GM23338 (cell line): ENCODE measurements at regions not wholly inside any gene's neighbourhood (a gene's known extent, or its start where the extent isn't known, plus 50 kb on each side); places are given as distances from the start of the nearest gene placed in this dataset.

Experiments
- ATAC-seq: fragments of 200-7000 bp; cut with Tn5 transposase; 3 replicates; pipeline ENCODE4 v1.9.1; 2020
- DNase-seq: peaks from one replicate; pipeline ENCODE4 v3.0.0-alpha.2; 2015; ENCODE audit warnings: low spot score
- H2AFZ ChIP-seq: fragments of 200-600 bp; sonication (generic); 2 replicates; pipeline ENCODE4 v1.8.0; 2016; ENCODE audit warnings: antibody characterized with exemption, mild to moderate bottlenecking, moderate library complexity
- H3F3A ChIP-seq: fragments of 200-600 bp; sonication (generic); replicated peaks from 2 replicates; pipeline ENCODE4 v1.8.0; 2017; ENCODE audit warnings: antibody characterized with exemption, mixed run types, low read depth
- H3K27ac ChIP-seq: fragments of 200-600 bp; sonication (generic); 2 replicates; pipeline ENCODE4 v1.6.1; 2016; ENCODE audit warnings: low read depth
- H3K27me3 ChIP-seq: fragments of 200-600 bp; sonication (generic); 2 replicates; pipeline ENCODE4 v1.8.0; 2016; ENCODE audit warnings: mild to moderate bottlenecking, mixed run types, moderate library complexity; ENCODE audit not compliant: insufficient read depth
- H3K36me3 ChIP-seq: fragments of 200-600 bp; sonication (generic); 2 replicates; pipeline ENCODE4 v1.8.0; 2016; ENCODE audit warnings: mild to moderate bottlenecking; ENCODE audit not compliant: insufficient read depth
- H3K4me1 ChIP-seq: fragments of 200-600 bp; sonication (generic); 2 replicates; pipeline ENCODE4 v1.8.0; 2016; ENCODE audit warnings: mild to moderate bottlenecking, moderate library complexity; ENCODE audit not compliant: insufficient read depth
- H3K4me2 ChIP-seq: fragments of 200-600 bp; sonication (generic); 2 replicates; pipeline ENCODE4 v1.7.1; 2017; ENCODE audit warnings: mixed run types
- H3K4me3 ChIP-seq: fragments of 200-600 bp; sonication (generic); 2 replicates; pipeline ENCODE4 v1.6.1; 2016; ENCODE audit warnings: mixed run types
- H3K79me2 ChIP-seq: fragments of 200-600 bp; sonication (generic); replicated peaks from 2 replicates; pipeline ENCODE4 v1.8.0; 2017; ENCODE audit warnings: mild to moderate bottlenecking; ENCODE audit not compliant: insufficient read depth
- H3K9me2 ChIP-seq: fragments of 200-600 bp; sonication (generic); 2 replicates; pipeline ENCODE4 v1.8.0; 2017; ENCODE audit not compliant: insufficient read depth
- H4K20me1 ChIP-seq: fragments of 200-600 bp; sonication (generic); replicated peaks from 2 replicates; pipeline ENCODE4 v1.8.0; 2017; ENCODE audit warnings: mild to moderate bottlenecking; ENCODE audit not compliant: insufficient read depth
- H3K27ac Mint-ChIP-seq: 2 replicates; pipeline ENCODE4 v1.8.0; 2020; ENCODE audit warnings: inconsistent platforms, mild to moderate bottlenecking, moderate library complexity, mixed read lengths
- H3K27me3 Mint-ChIP-seq: 3 replicates; pipeline ENCODE4 v1.8.0; 2022; ENCODE audit warnings: low read depth, mild to moderate bottlenecking, moderate library complexity, mixed read lengths, inconsistent platforms; ENCODE audit not compliant: insufficient read depth, poor library complexity
- H3K36me3 Mint-ChIP-seq: 3 replicates; pipeline ENCODE4 v1.8.0; 2021; ENCODE audit warnings: low read depth, mild to moderate bottlenecking, inconsistent platforms, moderate library complexity, mixed read lengths
- H3K4me1 Mint-ChIP-seq: 3 replicates; pipeline ENCODE4 v1.8.0; 2020; ENCODE audit warnings: mild to moderate bottlenecking, inconsistent platforms, mixed read lengths
- H3K4me3 Mint-ChIP-seq: 3 replicates; pipeline ENCODE4 v1.8.0; 2021; ENCODE audit warnings: moderate library complexity, mild to moderate bottlenecking, inconsistent platforms, mixed read lengths
- H3K9me3 Mint-ChIP-seq: 3 replicates; pipeline ENCODE4 v1.8.0; 2020; ENCODE audit warnings: moderate library complexity, mild to moderate bottlenecking, inconsistent platforms, mixed read lengths
- CREB1 ChIP-seq: fragments of 250-450 bp; sonication (Bioruptor Pico); IDR thresholded peaks from 2 replicates; pipeline ENCODE4 v1.5.0; 2020; ENCODE audit warnings: low read depth, mild to moderate bottlenecking, moderate library complexity
- ETS1 ChIP-seq: IDR thresholded peaks from 2 replicates; pipeline ENCODE4 v1.6.1; 2016; ENCODE audit warnings: antibody characterized with exemption
- EZH2 ChIP-seq: fragments of 200-600 bp; sonication (generic); IDR thresholded peaks from one replicate; pipeline ENCODE4 v1.8.0; 2017; ENCODE audit warnings: antibody characterized with exemption, mild to moderate bottlenecking, low read depth; ENCODE audit not compliant: unreplicated experiment
- EZH2phosphoT487 ChIP-seq: fragments of 200-600 bp; sonication (generic); IDR thresholded peaks from one replicate; pipeline ENCODE4 v1.8.1; 2018; ENCODE audit warnings: antibody characterized with exemption; ENCODE audit not compliant: unreplicated experiment
- NANOG ChIP-seq: IDR thresholded peaks from 2 replicates; pipeline ENCODE4 v1.6.1; 2016; ENCODE audit warnings: antibody characterized with exemption, borderline replicate concordance
- POLR2AphosphoS5 ChIP-seq: IDR thresholded peaks from 2 replicates; pipeline ENCODE4 v1.6.1; 2016; ENCODE audit warnings: antibody characterized with exemption, low read depth
- STAT1 ChIP-seq: IDR thresholded peaks from one replicate; pipeline ENCODE4 v1.6.1; 2016; ENCODE audit warnings: antibody characterized with exemption; ENCODE audit not compliant: unreplicated experiment
- ZNF114 ChIP-seq: fragments of 250-450 bp; sonication (Bioruptor Pico); IDR thresholded peaks from 2 replicates; pipeline ENCODE4 v1.5.0; 2020; ENCODE audit warnings: mild to moderate bottlenecking, moderate library complexity
- ZNF331 ChIP-seq: fragments of 250-450 bp; sonication (Bioruptor Pico); IDR thresholded peaks from 2 replicates; pipeline ENCODE4 v1.5.0; 2020; ENCODE audit warnings: low read depth, mild to moderate bottlenecking, moderate library complexity
- TF ChIP-seq, protein P1 (sequence below), 2 experiments: fragments of 200-600 bp in 1 of 2; sonication (generic) in 1 of 2; conservative IDR thresholded peaks; 2 replicates each; pipeline versions ENCODE4 v1.5.1 to v1.6.1; 2016 to 2017; ENCODE audit warnings: antibody characterized with exemption in 2 of 2, low read depth in 2 of 2, mild to moderate bottlenecking in 2 of 2, moderate library complexity in 1 of 2
- TF ChIP-seq, protein P2 (sequence below): IDR thresholded peaks from one replicate; pipeline ENCODE4 v1.6.1; 2018; ENCODE audit warnings: antibody characterized with exemption; ENCODE audit not compliant: unreplicated experiment

GRCh38 chr5:104573949-104574709 lies 1011.5 kb upstream of the NUDT12 start (continued):
- TF ChIP-seq, protein P1, sequence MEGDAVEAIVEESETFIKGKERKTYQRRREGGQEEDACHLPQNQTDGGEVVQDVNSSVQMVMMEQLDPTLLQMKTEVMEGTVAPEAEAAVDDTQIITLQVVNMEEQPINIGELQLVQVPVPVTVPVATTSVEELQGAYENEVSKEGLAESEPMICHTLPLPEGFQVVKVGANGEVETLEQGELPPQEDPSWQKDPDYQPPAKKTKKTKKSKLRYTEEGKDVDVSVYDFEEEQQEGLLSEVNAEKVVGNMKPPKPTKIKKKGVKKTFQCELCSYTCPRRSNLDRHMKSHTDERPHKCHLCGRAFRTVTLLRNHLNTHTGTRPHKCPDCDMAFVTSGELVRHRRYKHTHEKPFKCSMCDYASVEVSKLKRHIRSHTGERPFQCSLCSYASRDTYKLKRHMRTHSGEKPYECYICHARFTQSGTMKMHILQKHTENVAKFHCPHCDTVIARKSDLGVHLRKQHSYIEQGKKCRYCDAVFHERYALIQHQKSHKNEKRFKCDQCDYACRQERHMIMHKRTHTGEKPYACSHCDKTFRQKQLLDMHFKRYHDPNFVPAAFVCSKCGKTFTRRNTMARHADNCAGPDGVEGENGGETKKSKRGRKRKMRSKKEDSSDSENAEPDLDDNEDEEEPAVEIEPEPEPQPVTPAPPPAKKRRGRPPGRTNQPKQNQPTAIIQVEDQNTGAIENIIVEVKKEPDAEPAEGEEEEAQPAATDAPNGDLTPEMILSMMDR (conservative IDR thresholded peaks at IDR 0.05; ENCODE audit: low read depth in 2 of 2): no peak
- TF ChIP-seq ZNF114 (no peak), EZH2phosphoT487 (no peak)

- Histone ChIP-seq H3K79me2 (no peaks in the 10 kb centered on the region), H3K4me3 (no peak overlapping the region), H2AFZ (no peak overlapping the region), H4K20me1 (no peaks in the 10 kb centered on the region), H3K27me3 (no peaks in the 10 kb centered on the region), H3K27ac (no peak overlapping the region), H3F3A (no peaks in the 10 kb centered on the region), H3K4me1 (peaks cover 11% of the 10 kb centered on the region; the same call in 1 of the 2 replicates), H3K4me2 (no peak overlapping the region), H3K36me3 (no peaks in the 10 kb centered on the region), H3K9me2 (no peaks in the 10 kb centered on the region)
- ATAC-seq: no peak
- Mint-ChIP-seq H3K4me3 (no peak overlapping the region), H3K9me3 (no peaks in the 10 kb centered on the region), H3K27me3 (no peaks in the 10 kb centered on the region), H3K27ac (no peak overlapping the region), H3K4me1 (peaks cover 10% of the 10 kb centered on the region; the same call in 2 of the 3 replicates), H3K36me3 (no peaks in the 10 kb centered on the region)
- no peak for DNase-seq
- TF ChIP-seq ZNF114: no peak
- no peak for TF ChIP-seq EZH2phosphoT487
- TF ChIP-seq ETS1: no peak
- TF ChIP-seq POLR2AphosphoS5: no peak
- TF ChIP-seq, protein P1 (conservative IDR thresholded peaks at IDR 0.05; ENCODE audit: low read depth in 2 of 2): no peak
- no peak for TF ChIP-seq CREB1 (CRISPR knock-in tag)
- TF ChIP-seq ZNF331 (CRISPR knock-in tag): no peak
- TF ChIP-seq, protein P2, sequence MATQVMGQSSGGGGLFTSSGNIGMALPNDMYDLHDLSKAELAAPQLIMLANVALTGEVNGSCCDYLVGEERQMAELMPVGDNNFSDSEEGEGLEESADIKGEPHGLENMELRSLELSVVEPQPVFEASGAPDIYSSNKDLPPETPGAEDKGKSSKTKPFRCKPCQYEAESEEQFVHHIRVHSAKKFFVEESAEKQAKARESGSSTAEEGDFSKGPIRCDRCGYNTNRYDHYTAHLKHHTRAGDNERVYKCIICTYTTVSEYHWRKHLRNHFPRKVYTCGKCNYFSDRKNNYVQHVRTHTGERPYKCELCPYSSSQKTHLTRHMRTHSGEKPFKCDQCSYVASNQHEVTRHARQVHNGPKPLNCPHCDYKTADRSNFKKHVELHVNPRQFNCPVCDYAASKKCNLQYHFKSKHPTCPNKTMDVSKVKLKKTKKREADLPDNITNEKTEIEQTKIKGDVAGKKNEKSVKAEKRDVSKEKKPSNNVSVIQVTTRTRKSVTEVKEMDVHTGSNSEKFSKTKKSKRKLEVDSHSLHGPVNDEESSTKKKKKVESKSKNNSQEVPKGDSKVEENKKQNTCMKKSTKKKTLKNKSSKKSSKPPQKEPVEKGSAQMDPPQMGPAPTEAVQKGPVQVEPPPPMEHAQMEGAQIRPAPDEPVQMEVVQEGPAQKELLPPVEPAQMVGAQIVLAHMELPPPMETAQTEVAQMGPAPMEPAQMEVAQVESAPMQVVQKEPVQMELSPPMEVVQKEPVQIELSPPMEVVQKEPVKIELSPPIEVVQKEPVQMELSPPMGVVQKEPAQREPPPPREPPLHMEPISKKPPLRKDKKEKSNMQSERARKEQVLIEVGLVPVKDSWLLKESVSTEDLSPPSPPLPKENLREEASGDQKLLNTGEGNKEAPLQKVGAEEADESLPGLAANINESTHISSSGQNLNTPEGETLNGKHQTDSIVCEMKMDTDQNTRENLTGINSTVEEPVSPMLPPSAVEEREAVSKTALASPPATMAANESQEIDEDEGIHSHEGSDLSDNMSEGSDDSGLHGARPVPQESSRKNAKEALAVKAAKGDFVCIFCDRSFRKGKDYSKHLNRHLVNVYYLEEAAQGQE: no peak
- TF ChIP-seq STAT1: no peak
- no peak for TF ChIP-seq EZH2
- TF ChIP-seq NANOG: no peak
Observed at GRCh38 chr5:104569621-104570020, 1007.0 kb upstream of the NUDT12 start.
